ENCODE measurements at regions not wholly inside any gene's neighbourhood (a gene's known extent, or its start where the extent isn't known, plus 50 kb on each side); places are given as distances from the start of the nearest gene placed in this dataset.
"Not testable (repeated sequence)": the region's sequence is repeated elsewhere in the genome, so short reads cannot be mapped to it uniquely, and the experiment has no call there.

- Mint-ChIP-seq H3K36me3 (peaks cover 10% of the 10 kb centered on the region), H3K27me3 (no peaks in the 10 kb centered on the region), H3K4me3 (no peak overlapping the region), H3K4me1 (ENCODE audit: unreplicated experiment) (peaks cover 10% of the 10 kb centered on the region), H3K27ac (no peak overlapping the region), H3K9me3 (no peaks in the 10 kb centered on the region)
- no peak for DNase-seq (ENCODE audit: extremely low spot score, unreplicated experiment)
- TF ChIP-seq CTCF (conservative IDR thresholded peaks at IDR 0.05) = no peak
Observed at GRCh38 chr20:19916531-19917485, 100.4 kb upstream of the NAA20 start.

GRCh38 chr20:19918965-19919329 is 98.2 kb upstream of the NAA20 start:
- Mint-ChIP-seq H3K4me1 (ENCODE audit: unreplicated experiment) (peaks cover 16% of the 10 kb centered on the region), H3K27me3 (no peaks in the 10 kb centered on the region), H3K4me3 (no peak overlapping the region), H3K27ac (no peak overlapping the region), H3K9me3 (no peaks in the 10 kb centered on the region), H3K36me3 (peaks cover 3% of the 10 kb centered on the region)
- no peak for DNase-seq (ENCODE audit: extremely low spot score, unreplicated experiment)
- no peak for TF ChIP-seq CTCF (conservative IDR thresholded peaks at IDR 0.05)

GRCh38 chr20:19920381-19921138 is 96.6 kb upstream of the NAA20 start:
- Mint-ChIP-seq H3K27me3 (no peaks in the 10 kb centered on the region), H3K4me3 (no peak overlapping the region), H3K9me3 (no peaks in the 10 kb centered on the region), H3K27ac (no peak overlapping the region), H3K4me1 (ENCODE audit: unreplicated experiment) (peaks cover 10% of the 10 kb centered on the region), H3K36me3 (no peaks in the 10 kb centered on the region)
- no peak for DNase-seq (ENCODE audit: extremely low spot score, unreplicated experiment)
- no peak for TF ChIP-seq CTCF (conservative IDR thresholded peaks at IDR 0.05)

- no peak for DNase-seq (ENCODE audit: extremely low spot score, unreplicated experiment)
- H3K36me3 Mint-ChIP-seq = peaks cover 3% of the 10 kb centered on the region
Observed at GRCh38 chr20:19921284-19921793, 95.8 kb upstream of the NAA20 start.

GRCh38 chr20:19921829-19922228 is 95.3 kb upstream of the NAA20 start:
- H3K36me3 Mint-ChIP-seq = not testable (repeated sequence)

More at GRCh38 chr20:19921284-19921793, 95.8 kb upstream of the NAA20 start:
- Mint-ChIP-seq H3K4me1 (ENCODE audit: unreplicated experiment) (peaks cover 10% of the 10 kb centered on the region), H3K27ac (no peak overlapping the region), H3K9me3 (no peaks in the 10 kb centered on the region), H3K27me3 (no peaks in the 10 kb centered on the region), H3K4me3 (no peak overlapping the region)
- no peak for TF ChIP-seq CTCF (conservative IDR thresholded peaks at IDR 0.05)

GRCh38 chr20:19922716-19923115 is 94.4 kb upstream of the NAA20 start:
- H3K9me3 Mint-ChIP-seq = no peaks in the 10 kb centered on the region
- H3K4me3 Mint-ChIP-seq = no peak overlapping the region
- peaks cover 3% of the 10 kb centered on the region for H3K36me3 Mint-ChIP-seq

More at GRCh38 chr20:19921829-19922228, 95.3 kb upstream of the NAA20 start:
- H3K4me1 Mint-ChIP-seq (ENCODE audit: unreplicated experiment); H3K9me3 Mint-ChIP-seq; H3K27me3 Mint-ChIP-seq; DNase-seq (ENCODE audit: extremely low spot score, unreplicated experiment); H3K4me3 Mint-ChIP-seq; H3K27ac Mint-ChIP-seq: not testable (repeated sequence)

More at GRCh38 chr20:19922716-19923115, 94.4 kb upstream of the NAA20 start:
- peaks cover 10% of the 10 kb centered on the region for H3K4me1 Mint-ChIP-seq (ENCODE audit: unreplicated experiment)
- no peaks in the 10 kb centered on the region for H3K27me3 Mint-ChIP-seq
- H3K27ac Mint-ChIP-seq = no peak overlapping the region
- TF ChIP-seq CTCF (conservative IDR thresholded peaks at IDR 0.05) = no peak
- DNase-seq (ENCODE audit: extremely low spot score, unreplicated experiment) = no peak

Data from type B pancreatic cell (in vitro differentiated cells).